Spleen (tissue), 7 donors: ENCODE measurements at regions not wholly inside any gene's neighbourhood (a gene's known extent, or its start where the extent isn't known, plus 50 kb on each side); places are given as distances from the start of the nearest gene placed in this dataset.

Experiments used
- POLR2A ChIP-seq, 3 donors: fragments of 450-650 bp; IDR thresholded peaks; one replicate each; pipeline ENCODE4 v1.5.1; 2017; ENCODE audit warnings: antibody characterized with exemption in 3 of 3, mild to moderate bottlenecking in 1 of 3
- TF ChIP-seq, protein P1 (sequence below), 11 experiments: fragments of 200-600 bp in 7 of 11; fragments of 450-650 bp in 4 of 11; sonication (generic) in 4 of 11; IDR thresholded peaks in 8 of 11; conservative IDR thresholded peaks in 3 of 11; 1 replicate in 7 of 11; 2 replicates in 4 of 11; pipeline versions ENCODE4 v1.4.0 to v1.8.0; 2016 to 2021; ENCODE audit warnings: antibody characterized with exemption in 11 of 11, inconsistent platforms in 4 of 11, mild to moderate bottlenecking in 1 of 11
- donor health status: DM: no; HTN: no; CAD: no; lungs with moderate emphysema.
- donor health status: DM: no; HTN: no; CAD: no.
- donor health status: DM: no; HTN: no; CAD: no.

DNA sequence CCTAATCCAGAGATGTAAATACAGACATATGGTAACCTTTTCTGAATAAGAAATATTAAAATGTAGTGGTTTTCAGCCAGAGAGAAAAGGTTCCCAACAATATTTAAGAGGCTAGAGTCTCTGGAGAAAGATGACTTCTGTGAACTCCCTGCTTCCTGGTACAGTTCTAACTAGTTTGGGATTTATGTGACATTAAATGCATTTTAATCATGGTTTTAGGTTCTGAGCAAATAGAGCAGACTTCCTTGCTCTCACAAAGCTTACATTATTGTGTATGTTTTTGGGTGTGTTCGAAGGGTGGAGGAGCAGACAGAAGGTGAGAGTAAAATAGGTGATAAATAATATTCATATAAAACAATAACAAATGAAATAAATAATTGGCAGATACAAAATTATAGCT lies 250.1 kb upstream of the LUZP2 start:
- TF ChIP-seq, protein P1, sequence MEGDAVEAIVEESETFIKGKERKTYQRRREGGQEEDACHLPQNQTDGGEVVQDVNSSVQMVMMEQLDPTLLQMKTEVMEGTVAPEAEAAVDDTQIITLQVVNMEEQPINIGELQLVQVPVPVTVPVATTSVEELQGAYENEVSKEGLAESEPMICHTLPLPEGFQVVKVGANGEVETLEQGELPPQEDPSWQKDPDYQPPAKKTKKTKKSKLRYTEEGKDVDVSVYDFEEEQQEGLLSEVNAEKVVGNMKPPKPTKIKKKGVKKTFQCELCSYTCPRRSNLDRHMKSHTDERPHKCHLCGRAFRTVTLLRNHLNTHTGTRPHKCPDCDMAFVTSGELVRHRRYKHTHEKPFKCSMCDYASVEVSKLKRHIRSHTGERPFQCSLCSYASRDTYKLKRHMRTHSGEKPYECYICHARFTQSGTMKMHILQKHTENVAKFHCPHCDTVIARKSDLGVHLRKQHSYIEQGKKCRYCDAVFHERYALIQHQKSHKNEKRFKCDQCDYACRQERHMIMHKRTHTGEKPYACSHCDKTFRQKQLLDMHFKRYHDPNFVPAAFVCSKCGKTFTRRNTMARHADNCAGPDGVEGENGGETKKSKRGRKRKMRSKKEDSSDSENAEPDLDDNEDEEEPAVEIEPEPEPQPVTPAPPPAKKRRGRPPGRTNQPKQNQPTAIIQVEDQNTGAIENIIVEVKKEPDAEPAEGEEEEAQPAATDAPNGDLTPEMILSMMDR (IDR thresholded peaks at IDR 0.05 in 8 of 11, conservative IDR thresholded peaks at IDR 0.05 in 3 of 11) = no peak
- no peak for TF ChIP-seq POLR2A (IDR thresholded peaks at IDR 0.05)
